ENCODE measurements at regions not wholly inside any gene's neighbourhood (a gene's known extent, or its start where the extent isn't known, plus 50 kb on each side); places are given as distances from the start of the nearest gene placed in this dataset.

- intact Hi-C loops (cut with micrococcal nuclease) = no loop called here
- H3K36me3 Mint-ChIP-seq (ENCODE audit: low read depth) = no peaks in the 10 kb centered on the region
- H3K4me1 Mint-ChIP-seq = no peaks in the 10 kb centered on the region
Measured at GRCh38 chr3:68089572-68090011, 435.2 kb upstream of the SUCLG2 start.

GRCh38 chr3:68088636-68089035 is 434.2 kb upstream of the SUCLG2 start:
- ATAC-seq (ENCODE audit: low read depth) (no peak), DNase-seq (no peak)
- H3K9me3 Mint-ChIP-seq = no peaks in the 10 kb centered on the region
- POLR2A ChIA-PET = no interaction called here
- intact Hi-C loops (cut with micrococcal nuclease) = no loop called here
- CTCF ChIA-PET = no interaction called here
- H3K27ac Mint-ChIP-seq = no peak overlapping the region
- TF ChIP-seq, protein P1, sequence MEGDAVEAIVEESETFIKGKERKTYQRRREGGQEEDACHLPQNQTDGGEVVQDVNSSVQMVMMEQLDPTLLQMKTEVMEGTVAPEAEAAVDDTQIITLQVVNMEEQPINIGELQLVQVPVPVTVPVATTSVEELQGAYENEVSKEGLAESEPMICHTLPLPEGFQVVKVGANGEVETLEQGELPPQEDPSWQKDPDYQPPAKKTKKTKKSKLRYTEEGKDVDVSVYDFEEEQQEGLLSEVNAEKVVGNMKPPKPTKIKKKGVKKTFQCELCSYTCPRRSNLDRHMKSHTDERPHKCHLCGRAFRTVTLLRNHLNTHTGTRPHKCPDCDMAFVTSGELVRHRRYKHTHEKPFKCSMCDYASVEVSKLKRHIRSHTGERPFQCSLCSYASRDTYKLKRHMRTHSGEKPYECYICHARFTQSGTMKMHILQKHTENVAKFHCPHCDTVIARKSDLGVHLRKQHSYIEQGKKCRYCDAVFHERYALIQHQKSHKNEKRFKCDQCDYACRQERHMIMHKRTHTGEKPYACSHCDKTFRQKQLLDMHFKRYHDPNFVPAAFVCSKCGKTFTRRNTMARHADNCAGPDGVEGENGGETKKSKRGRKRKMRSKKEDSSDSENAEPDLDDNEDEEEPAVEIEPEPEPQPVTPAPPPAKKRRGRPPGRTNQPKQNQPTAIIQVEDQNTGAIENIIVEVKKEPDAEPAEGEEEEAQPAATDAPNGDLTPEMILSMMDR (IDR thresholded peaks at IDR 0.05) = no peak
- H3K4me1 Mint-ChIP-seq = no peaks in the 10 kb centered on the region
- no peaks in the 10 kb centered on the region for H3K36me3 Mint-ChIP-seq (ENCODE audit: low read depth)
- no peak overlapping the region for H3K4me3 Mint-ChIP-seq
- peaks cover 2% of the 10 kb centered on the region for H3K27me3 Mint-ChIP-seq

More at GRCh38 chr3:68089572-68090011, 435.2 kb upstream of the SUCLG2 start:
- POLR2A ChIA-PET = no interaction called here
- CTCF ChIA-PET = no interaction called here
- H3K4me3 Mint-ChIP-seq = no peak overlapping the region
- TF ChIP-seq, protein P1 (IDR thresholded peaks at IDR 0.05) = no peak
- H3K27me3 Mint-ChIP-seq = no peaks in the 10 kb centered on the region
- H3K9me3 Mint-ChIP-seq = no peaks in the 10 kb centered on the region
- DNase-seq (no peak), ATAC-seq (ENCODE audit: low read depth) (no peak)
- no peak overlapping the region for H3K27ac Mint-ChIP-seq

DNA sequence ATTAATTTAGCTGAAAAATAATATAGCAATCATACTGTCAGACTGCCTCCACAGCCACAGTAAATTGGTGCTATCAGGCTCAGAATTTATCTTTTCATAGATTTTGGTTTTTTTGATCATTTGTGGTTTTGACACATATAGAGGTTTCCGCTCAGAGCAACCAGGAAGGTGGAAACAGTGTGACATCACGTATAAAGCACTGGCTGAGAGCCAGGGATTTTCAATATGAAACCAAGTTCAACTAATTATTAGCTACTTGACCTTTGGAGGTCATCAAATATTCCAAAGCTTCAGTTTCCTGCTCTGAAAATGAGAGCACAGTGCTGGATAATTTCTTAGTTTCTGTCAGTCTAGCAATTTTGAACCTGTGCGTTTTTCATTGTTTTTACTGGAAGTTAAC is 433.8 kb upstream of the SUCLG2 start:
- Mint-ChIP-seq H3K27ac (no peak overlapping the region), H3K4me3 (no peak overlapping the region), H3K9me3 (no peaks in the 10 kb centered on the region), H3K4me1 (no peaks in the 10 kb centered on the region), H3K27me3 (peaks cover 2% of the 10 kb centered on the region), H3K36me3 (ENCODE audit: low read depth) (no peaks in the 10 kb centered on the region)
- ATAC-seq (ENCODE audit: low read depth) (no peak), DNase-seq (no peak)
- ChIA-PET CTCF (no interaction called here), POLR2A (no interaction called here)
- intact Hi-C loops (cut with micrococcal nuclease) = no loop called here
- TF ChIP-seq, protein P1 (IDR thresholded peaks at IDR 0.05) = no peak

DNA sequence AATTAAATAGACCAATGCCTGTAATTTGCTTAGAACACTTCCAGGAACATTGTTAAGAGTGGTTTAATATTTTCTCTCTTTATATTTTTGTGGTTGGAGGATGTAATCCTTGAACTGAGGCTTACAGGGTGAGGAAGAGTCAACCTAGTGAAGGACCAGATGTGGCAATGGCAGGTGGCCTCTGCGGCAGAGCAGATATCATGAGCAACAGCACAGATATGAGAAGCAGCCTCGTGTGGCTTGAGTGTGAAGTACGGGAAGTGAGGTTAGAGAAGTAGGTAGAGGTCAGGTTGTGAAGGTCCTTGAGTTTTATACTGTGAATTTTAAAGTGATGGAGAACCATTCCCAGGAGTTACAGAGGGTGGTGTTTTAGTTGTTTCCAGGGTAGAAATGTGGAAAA is 417.6 kb upstream of the SUCLG2 start:
- no peak overlapping the region for H3K27ac Mint-ChIP-seq
- no peak overlapping the region for H3K4me3 Mint-ChIP-seq
- no peak for DNase-seq

DNA sequence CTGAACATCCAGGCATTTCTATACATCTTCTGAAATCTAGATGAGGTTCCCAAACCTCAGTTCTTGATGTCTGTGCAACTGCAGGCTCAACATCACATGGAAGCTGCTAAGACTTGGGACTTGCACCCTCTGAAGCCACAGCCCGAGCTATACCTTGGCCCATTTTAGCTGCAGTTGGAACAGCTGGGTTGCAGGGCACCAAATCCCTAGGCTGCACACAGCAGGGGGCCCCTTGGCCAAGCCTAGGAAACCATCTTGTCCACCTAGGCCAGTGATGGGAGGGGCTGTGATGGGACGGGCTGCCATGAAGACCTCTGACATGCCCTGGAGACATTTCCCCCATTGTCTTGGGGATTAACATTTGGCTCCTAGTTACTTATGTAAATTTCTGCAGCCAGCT is 415.8 kb upstream of the SUCLG2 start:
- ATAC-seq (ENCODE audit: low read depth) (no peak), DNase-seq (no peak)
- TF ChIP-seq, protein P1 (IDR thresholded peaks at IDR 0.05) = no peak
- ChIA-PET CTCF (no interaction called here), POLR2A (no interaction called here)
- Mint-ChIP-seq H3K27ac (no peak overlapping the region), H3K4me3 (no peak overlapping the region), H3K9me3 (peaks cover 11% of the 10 kb centered on the region), H3K4me1 (no peaks in the 10 kb centered on the region), H3K27me3 (no peaks in the 10 kb centered on the region), H3K36me3 (ENCODE audit: low read depth) (no peaks in the 10 kb centered on the region)
- intact Hi-C loops (cut with micrococcal nuclease) = no loop called here

More for the DNA sequence above, 417.6 kb upstream of the SUCLG2 start:
- Mint-ChIP-seq H3K36me3 (ENCODE audit: low read depth) (no peaks in the 10 kb centered on the region), H3K27me3 (no peaks in the 10 kb centered on the region), H3K4me1 (no peaks in the 10 kb centered on the region), H3K9me3 (peaks cover 11% of the 10 kb centered on the region)
- intact Hi-C loops (cut with micrococcal nuclease) = no loop called here
- POLR2A ChIA-PET = no interaction called here
- no peak for ATAC-seq (ENCODE audit: low read depth)
- CTCF ChIA-PET = no interaction called here
- TF ChIP-seq, protein P1 (IDR thresholded peaks at IDR 0.05) = no peak
